Peyer's patch (tissue), 4 donors: ENCODE measurements at regions not wholly inside any gene's neighbourhood (a gene's known extent, or its start where the extent isn't known, plus 50 kb on each side); places are given as distances from the start of the nearest gene placed in this dataset.

Experiments used
- CTCF ChIP-seq, 6 experiments: fragments of 450-650 bp in 4 of 6; fragments of 200-600 bp in 2 of 6; sonication (generic) in 1 of 6; IDR thresholded peaks; one replicate each; pipeline ENCODE4 v1.5.1; 2017 to 2019; ENCODE audit warnings: antibody characterized with exemption in 6 of 6, mild to moderate bottlenecking in 3 of 6, moderate library complexity in 1 of 6
- POLR2A ChIP-seq, 2 donors: fragments of 450-650 bp; IDR thresholded peaks; one replicate each; pipeline ENCODE4 v1.5.1; 2017; ENCODE audit warnings: antibody characterized with exemption in 2 of 2, mild to moderate bottlenecking in 2 of 2, moderate library complexity in 2 of 2

- TF ChIP-seq CTCF (IDR thresholded peaks at IDR 0.05) (no peak), POLR2A (IDR thresholded peaks at IDR 0.05) (no peak)
Measured at GRCh38 chr19:13583114-13583513, 76.8 kb upstream of the CACNA1A start.
